Fibroblast of lung (primary cell): ENCODE measurements at regions not wholly inside any gene's neighbourhood (a gene's known extent, or its start where the extent isn't known, plus 50 kb on each side); places are given as distances from the start of the nearest gene placed in this dataset.
A peak's percentile ranks its signal among the peaks of the same experiment; 100 is the strongest.

Source experiments
- DNase-seq, 2 donors: peaks; one replicate each; pipeline versions ENCODE4 v3.0.0 to v3.0.0-alpha.2; 2010; ENCODE audit warnings: low read depth in 2 of 2
- H2AFZ ChIP-seq: 2 replicates; pipeline ENCODE4 v1.5.1; 2012; ENCODE audit warnings: low read length, control low read depth, inconsistent platforms
- H3K27ac ChIP-seq: 2 replicates; pipeline ENCODE4 v1.5.1; 2011; ENCODE audit warnings: low read length, control low read depth; ENCODE audit not compliant: insufficient read depth
- H3K27me3 ChIP-seq: 2 replicates; pipeline ENCODE4 v1.5.1; 2011; ENCODE audit warnings: mild to moderate bottlenecking, low read length; ENCODE audit not compliant: control insufficient read depth, insufficient read depth
- H3K36me3 ChIP-seq: 2 replicates; pipeline ENCODE4 v1.5.1; 2011; ENCODE audit warnings: low read length; ENCODE audit not compliant: control insufficient read depth, insufficient read depth
- H3K4me1 ChIP-seq: 2 replicates; pipeline ENCODE4 v1.5.1; 2011; ENCODE audit warnings: low read length; ENCODE audit not compliant: control insufficient read depth, insufficient read depth; ENCODE audit errors: extremely low read depth
- H3K4me2 ChIP-seq: 2 replicates; pipeline ENCODE4 v1.5.1; 2011; ENCODE audit warnings: low read length, control low read depth; ENCODE audit not compliant: insufficient read depth; ENCODE audit errors: extremely low read depth
- H3K4me3 ChIP-seq, 4 experiments: fragments of 200-600 bp in 1 of 4; sonication (generic) in 1 of 4; replicated peaks in 1 of 4; 2 replicates each; pipeline ENCODE4 v1.5.1; 2011 to 2016; ENCODE audit warnings: low read length in 4 of 4, low read depth in 3 of 4, mild to moderate bottlenecking in 3 of 4, control low read depth in 2 of 4, inconsistent platforms in 1 of 4, mixed read lengths in 1 of 4; ENCODE audit not compliant: insufficient read depth in 1 of 4; ENCODE audit errors: control extremely low read depth in 1 of 4
- H3K79me2 ChIP-seq: 2 replicates; pipeline ENCODE4 v1.5.1; 2012; ENCODE audit warnings: mild to moderate bottlenecking, low read length, inconsistent platforms; ENCODE audit not compliant: control insufficient read depth, insufficient read depth
- H3K9ac ChIP-seq: 2 replicates; pipeline ENCODE4 v1.5.1; 2011; ENCODE audit warnings: mild to moderate bottlenecking, low read length, control low read depth; ENCODE audit not compliant: insufficient read depth
- H3K9me3 ChIP-seq: 2 replicates; pipeline ENCODE4 v1.5.1; 2012; ENCODE audit warnings: low read depth, low read length; ENCODE audit not compliant: control insufficient read depth, insufficient read depth
- H4K20me1 ChIP-seq: 2 replicates; pipeline ENCODE4 v1.5.1; 2011; ENCODE audit warnings: low read length; ENCODE audit not compliant: control insufficient read depth, insufficient read depth; ENCODE audit errors: extremely low read depth
- EZH2 ChIP-seq: IDR thresholded peaks from 2 replicates; pipeline ENCODE4 v1.5.1; 2012; ENCODE audit warnings: low read length, control low read depth, mild to moderate bottlenecking; ENCODE audit errors: missing control alignments
- TF ChIP-seq, protein P1 (sequence below), 2 donors: IDR thresholded peaks in 1 of 2; conservative IDR thresholded peaks in 1 of 2; 1 replicate in 1 of 2; 2 replicates in 1 of 2; pipeline ENCODE4 v1.5.1; 2011 to 2012; ENCODE audit warnings: low read length in 2 of 2, control low read depth in 1 of 2, inconsistent platforms in 1 of 2, low read depth in 1 of 2, mild to moderate bottlenecking in 1 of 2

DNA sequence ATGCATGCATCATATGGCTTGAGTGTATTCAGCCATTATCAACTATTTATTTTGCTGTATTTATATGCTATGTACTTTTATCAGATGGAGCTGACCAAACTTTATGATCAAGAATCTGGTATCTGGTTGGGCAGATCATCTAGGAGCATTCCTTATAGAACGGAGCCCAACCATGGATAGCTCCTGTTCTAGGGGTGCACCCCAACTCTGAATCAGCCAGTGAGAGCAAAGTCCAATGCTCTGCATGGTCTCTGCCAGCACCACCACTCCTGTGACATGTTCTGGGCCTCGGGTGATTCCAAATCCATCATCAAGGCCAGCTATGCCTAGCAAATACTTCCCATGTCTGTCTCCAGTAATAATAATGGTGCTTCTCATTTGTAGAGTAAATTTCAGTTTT lies 517.5 kb downstream of the AGTPBP1 start:
- Histone ChIP-seq H3K79me2 (no peaks in the 10 kb centered on the region), H3K4me3 (no peak overlapping the region), H3K36me3 (no peaks in the 10 kb centered on the region), H3K4me1 (no peaks in the 10 kb centered on the region), H2AFZ (no peak overlapping the region), H3K27me3 (no peaks in the 10 kb centered on the region), H3K4me2 (no peak overlapping the region), H4K20me1 (no peaks in the 10 kb centered on the region), H3K27ac (no peak overlapping the region), H3K9ac (no peak overlapping the region), H3K9me3 (no peaks in the 10 kb centered on the region)
- TF ChIP-seq, protein P1, sequence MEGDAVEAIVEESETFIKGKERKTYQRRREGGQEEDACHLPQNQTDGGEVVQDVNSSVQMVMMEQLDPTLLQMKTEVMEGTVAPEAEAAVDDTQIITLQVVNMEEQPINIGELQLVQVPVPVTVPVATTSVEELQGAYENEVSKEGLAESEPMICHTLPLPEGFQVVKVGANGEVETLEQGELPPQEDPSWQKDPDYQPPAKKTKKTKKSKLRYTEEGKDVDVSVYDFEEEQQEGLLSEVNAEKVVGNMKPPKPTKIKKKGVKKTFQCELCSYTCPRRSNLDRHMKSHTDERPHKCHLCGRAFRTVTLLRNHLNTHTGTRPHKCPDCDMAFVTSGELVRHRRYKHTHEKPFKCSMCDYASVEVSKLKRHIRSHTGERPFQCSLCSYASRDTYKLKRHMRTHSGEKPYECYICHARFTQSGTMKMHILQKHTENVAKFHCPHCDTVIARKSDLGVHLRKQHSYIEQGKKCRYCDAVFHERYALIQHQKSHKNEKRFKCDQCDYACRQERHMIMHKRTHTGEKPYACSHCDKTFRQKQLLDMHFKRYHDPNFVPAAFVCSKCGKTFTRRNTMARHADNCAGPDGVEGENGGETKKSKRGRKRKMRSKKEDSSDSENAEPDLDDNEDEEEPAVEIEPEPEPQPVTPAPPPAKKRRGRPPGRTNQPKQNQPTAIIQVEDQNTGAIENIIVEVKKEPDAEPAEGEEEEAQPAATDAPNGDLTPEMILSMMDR (conservative IDR thresholded peaks at IDR 0.05 in 1 of 2, IDR thresholded peaks at IDR 0.05 in 1 of 2; ENCODE audit: low read depth in 1 of 2, low read length in 2 of 2), result no peak
- no peak for TF ChIP-seq EZH2
- DNase-seq, result no peak

DNA sequence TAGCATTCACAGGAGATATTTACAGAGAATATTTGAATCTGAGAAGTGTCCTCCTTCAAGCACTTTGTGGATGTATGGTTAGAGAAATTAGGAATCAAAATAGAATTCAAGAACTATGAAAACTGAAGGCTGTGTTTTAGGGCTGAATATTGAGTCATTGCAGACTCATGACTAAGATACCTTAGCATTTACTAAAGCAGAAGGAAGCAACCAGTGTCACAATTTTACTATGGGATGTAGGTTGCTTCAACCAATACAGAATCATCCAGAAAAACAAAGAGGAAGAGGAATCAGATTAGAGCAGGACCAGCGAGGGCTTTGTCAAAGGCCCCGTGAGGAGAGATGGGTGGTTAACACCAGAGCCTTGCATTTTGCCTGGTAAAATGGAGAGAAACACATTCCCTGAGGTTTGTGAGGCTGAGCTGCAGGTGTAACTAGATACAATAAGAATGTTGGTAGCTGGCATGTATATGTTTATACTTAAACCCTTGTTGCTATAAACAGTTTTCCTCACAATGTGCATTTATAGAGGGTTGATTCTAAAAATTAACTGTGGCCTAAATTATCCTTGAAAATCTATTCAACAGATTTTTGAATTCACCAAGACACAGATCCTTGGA lies 518.1 kb downstream of the AGTPBP1 start:
- Histone ChIP-seq H3K27ac (no peak overlapping the region), H3K4me1 (no peaks in the 10 kb centered on the region)
- peak in 1 of 2 donors; percentile 64 for DNase-seq

DNA sequence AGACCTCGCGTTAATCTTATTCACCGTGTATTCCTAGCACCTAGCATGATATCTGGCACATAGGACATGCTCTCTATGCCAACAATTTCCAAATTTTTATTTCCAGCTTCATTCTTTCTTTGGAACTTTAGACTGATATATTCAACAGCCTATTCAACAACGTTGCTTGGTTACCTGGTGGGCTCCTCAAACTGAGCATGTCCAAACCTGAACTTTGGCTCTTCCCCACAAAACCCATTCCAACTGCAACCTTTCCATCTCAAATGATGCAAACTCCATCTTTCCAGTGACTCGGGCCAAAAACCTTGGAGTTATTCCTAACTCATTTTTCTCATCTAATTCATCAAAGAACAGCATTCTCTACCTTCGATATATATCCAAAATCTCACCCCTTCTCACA lies 525.2 kb downstream of the AGTPBP1 start:
- H3K4me2 ChIP-seq, result no peak overlapping the region
- TF ChIP-seq EZH2, result no peak
- TF ChIP-seq, protein P1 (conservative IDR thresholded peaks at IDR 0.05 in 1 of 2, IDR thresholded peaks at IDR 0.05 in 1 of 2; ENCODE audit: low read depth in 1 of 2, low read length in 2 of 2), result no peak

More for the DNA sequence above, 518.1 kb downstream of the AGTPBP1 start:
- no peak overlapping the region for H3K9ac ChIP-seq
- H3K4me2 ChIP-seq, result no peak overlapping the region
- H4K20me1 ChIP-seq, result no peaks in the 10 kb centered on the region
- H3K36me3 ChIP-seq, result no peaks in the 10 kb centered on the region
- no peaks in the 10 kb centered on the region for H3K9me3 ChIP-seq
- TF ChIP-seq, protein P1 (conservative IDR thresholded peaks at IDR 0.05 in 1 of 2, IDR thresholded peaks at IDR 0.05 in 1 of 2; ENCODE audit: low read depth in 1 of 2, low read length in 2 of 2), result no peak
- TF ChIP-seq EZH2, result no peak
- no peak overlapping the region for H2AFZ ChIP-seq
- no peaks in the 10 kb centered on the region for H3K27me3 ChIP-seq
- H3K79me2 ChIP-seq, result no peaks in the 10 kb centered on the region
- no peak overlapping the region for H3K4me3 ChIP-seq

More for the DNA sequence above, 525.2 kb downstream of the AGTPBP1 start:
- Histone ChIP-seq H2AFZ (no peak overlapping the region), H4K20me1 (no peaks in the 10 kb centered on the region), H3K79me2 (no peaks in the 10 kb centered on the region), H3K27me3 (no peaks in the 10 kb centered on the region), H3K4me1 (no peaks in the 10 kb centered on the region), H3K36me3 (no peaks in the 10 kb centered on the region), H3K9ac (no peak overlapping the region), H3K4me3 (no peak overlapping the region), H3K27ac (no peak overlapping the region), H3K9me3 (no peaks in the 10 kb centered on the region)
- DNase-seq, result no peak
